Dendritic cell treated with granulocyte-macrophage colony-stimulating factor and Interleukin-4, amounts not matched to agents 40 ng/mL and 50 ng/mL, for 4 days (primary cell): ENCODE measurements at regions not wholly inside any gene's neighbourhood (a gene's known extent, or its start where the extent isn't known, plus 50 kb on each side); places are given as distances from the start of the nearest gene placed in this dataset.

Experiments used
- H3K27ac Mint-ChIP-seq: one replicate; pipeline ENCODE4 v1.8.0; 2022; ENCODE audit warnings: mild to moderate bottlenecking, mixed read lengths
- H3K27me3 Mint-ChIP-seq: one replicate; pipeline ENCODE4 v1.8.0; 2022; ENCODE audit warnings: mild to moderate bottlenecking, mixed read lengths
- H3K36me3 Mint-ChIP-seq: one replicate; pipeline ENCODE4 v1.8.0; 2022; ENCODE audit warnings: low read depth, mixed read lengths
- H3K4me1 Mint-ChIP-seq: one replicate; pipeline ENCODE4 v1.8.0; 2022; ENCODE audit warnings: low read depth, mixed read lengths
- H3K4me3 Mint-ChIP-seq: one replicate; pipeline ENCODE4 v1.8.0; 2022; ENCODE audit warnings: mild to moderate bottlenecking, moderate library complexity, mixed read lengths
- H3K9me3 Mint-ChIP-seq: one replicate; pipeline ENCODE4 v1.8.0; 2022; ENCODE audit warnings: mixed read lengths
- intact Hi-C: fragments of 100-400 bp; cut with micrococcal nuclease; formaldehyde crosslinking; loops from one replicate; pipeline ENCODE4 v1.15.0; 2022

DNA sequence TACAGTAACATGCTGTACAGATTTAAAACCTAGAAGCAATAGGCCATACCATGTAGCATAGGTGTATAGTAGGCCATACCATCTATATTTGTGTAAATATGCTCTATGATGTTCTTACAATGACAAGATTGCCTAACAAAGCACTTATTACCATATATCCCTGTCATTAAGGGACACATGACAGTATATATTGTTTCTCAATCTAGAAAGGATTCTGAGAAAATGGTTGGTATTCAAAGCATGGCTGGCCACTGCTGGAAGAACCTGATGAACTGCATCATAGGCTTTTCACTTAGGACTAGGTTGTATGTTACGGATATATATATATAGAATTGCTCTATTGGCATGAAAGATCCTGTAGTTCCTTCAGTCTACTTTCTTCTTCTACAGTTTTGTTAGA lies 125.2 kb upstream of the SLC38A2 start:
- Mint-ChIP-seq H3K4me3 (no peak overlapping the region), H3K36me3 (no peaks in the 10 kb centered on the region), H3K4me1 (no peaks in the 10 kb centered on the region), H3K9me3 (peaks cover 20% of the 10 kb centered on the region), H3K27me3 (no peaks in the 10 kb centered on the region), H3K27ac (no peak overlapping the region)
- intact Hi-C loops = no loop called here

DNA sequence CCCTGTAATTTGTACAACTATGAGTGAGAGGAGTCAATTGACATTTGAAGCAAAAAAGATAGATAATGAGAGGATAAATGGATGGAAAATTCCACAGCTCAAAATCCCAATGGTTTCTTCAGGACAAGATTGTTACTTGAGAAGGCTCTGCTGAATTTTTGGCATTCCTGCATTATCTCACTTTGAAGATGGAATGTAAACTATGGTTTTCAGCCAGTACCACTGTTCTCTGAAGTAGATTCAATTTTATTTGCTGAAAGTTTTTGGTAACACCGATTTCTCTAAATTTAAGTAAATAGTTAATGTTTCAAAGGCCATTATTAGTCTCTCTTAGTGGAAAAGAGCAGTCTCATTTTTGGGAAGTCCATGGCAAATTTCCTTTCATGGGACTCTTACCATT lies 121.9 kb upstream of the SLC38A2 start:
- Mint-ChIP-seq H3K27ac (no peak overlapping the region), H3K9me3 (no peaks in the 10 kb centered on the region), H3K27me3 (no peaks in the 10 kb centered on the region), H3K4me3 (no peak overlapping the region), H3K36me3 (no peaks in the 10 kb centered on the region), H3K4me1 (no peaks in the 10 kb centered on the region)
- intact Hi-C loops = no loop called here

DNA sequence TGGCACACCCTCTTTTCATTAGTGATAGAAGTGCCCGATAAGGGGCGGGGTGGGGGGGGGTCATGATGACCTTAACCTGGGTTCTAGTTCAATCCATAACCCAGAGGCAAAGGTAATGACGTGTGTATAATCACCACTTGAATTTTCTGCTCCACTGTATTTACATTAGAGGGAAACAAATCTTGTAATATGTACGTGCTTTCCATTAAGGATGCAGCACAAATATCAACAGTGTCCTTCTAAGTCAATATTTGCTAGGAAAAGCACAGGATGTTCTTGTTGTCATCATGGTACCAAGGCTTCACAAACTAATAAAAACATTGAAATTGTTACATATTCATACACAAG lies 121.2 kb upstream of the SLC38A2 start:
- H3K27me3 Mint-ChIP-seq = no peaks in the 10 kb centered on the region
- H3K36me3 Mint-ChIP-seq = no peaks in the 10 kb centered on the region
- intact Hi-C loops = no loop called here
- H3K27ac Mint-ChIP-seq = no peak overlapping the region
- H3K4me1 Mint-ChIP-seq = no peaks in the 10 kb centered on the region
- H3K4me3 Mint-ChIP-seq = no peak overlapping the region
- no peaks in the 10 kb centered on the region for H3K9me3 Mint-ChIP-seq

DNA sequence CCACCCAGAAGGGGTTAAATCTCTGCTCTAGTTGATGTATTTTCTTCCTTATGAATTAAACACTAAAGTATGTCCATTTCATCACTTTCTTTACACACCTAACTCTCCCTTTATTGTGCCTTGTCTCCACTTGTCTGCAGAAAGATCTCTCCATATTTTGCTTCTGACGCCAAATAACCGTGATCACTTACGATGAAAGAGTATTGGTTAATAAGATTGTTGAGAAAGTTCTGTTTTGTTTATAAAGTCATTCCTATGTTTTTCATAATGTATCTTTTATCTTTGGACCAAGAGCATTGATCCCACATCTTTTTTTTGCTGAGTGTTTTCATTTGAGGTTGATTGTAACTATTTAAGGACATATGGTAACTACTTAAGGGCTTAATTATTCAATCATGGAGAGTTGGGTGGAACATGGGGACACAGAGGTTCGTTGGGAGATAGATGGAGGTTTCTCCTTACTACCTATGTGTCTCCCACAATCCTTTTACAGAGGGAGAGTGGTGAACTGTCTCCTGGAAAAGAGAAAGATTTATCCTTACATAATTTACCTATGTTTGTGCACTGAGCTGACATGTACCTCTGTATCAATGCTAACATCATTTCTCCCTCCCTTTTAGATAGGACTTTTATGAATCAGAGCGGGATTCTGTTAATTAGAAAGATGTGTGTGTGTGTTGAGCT lies 120.7 kb upstream of the SLC38A2 start:
- no peak overlapping the region for H3K27ac Mint-ChIP-seq
- H3K9me3 Mint-ChIP-seq = no peaks in the 10 kb centered on the region
- H3K4me1 Mint-ChIP-seq = no peaks in the 10 kb centered on the region
- intact Hi-C loops = no loop called here
- no peaks in the 10 kb centered on the region for H3K36me3 Mint-ChIP-seq
- no peak overlapping the region for H3K4me3 Mint-ChIP-seq
- no peaks in the 10 kb centered on the region for H3K27me3 Mint-ChIP-seq

DNA sequence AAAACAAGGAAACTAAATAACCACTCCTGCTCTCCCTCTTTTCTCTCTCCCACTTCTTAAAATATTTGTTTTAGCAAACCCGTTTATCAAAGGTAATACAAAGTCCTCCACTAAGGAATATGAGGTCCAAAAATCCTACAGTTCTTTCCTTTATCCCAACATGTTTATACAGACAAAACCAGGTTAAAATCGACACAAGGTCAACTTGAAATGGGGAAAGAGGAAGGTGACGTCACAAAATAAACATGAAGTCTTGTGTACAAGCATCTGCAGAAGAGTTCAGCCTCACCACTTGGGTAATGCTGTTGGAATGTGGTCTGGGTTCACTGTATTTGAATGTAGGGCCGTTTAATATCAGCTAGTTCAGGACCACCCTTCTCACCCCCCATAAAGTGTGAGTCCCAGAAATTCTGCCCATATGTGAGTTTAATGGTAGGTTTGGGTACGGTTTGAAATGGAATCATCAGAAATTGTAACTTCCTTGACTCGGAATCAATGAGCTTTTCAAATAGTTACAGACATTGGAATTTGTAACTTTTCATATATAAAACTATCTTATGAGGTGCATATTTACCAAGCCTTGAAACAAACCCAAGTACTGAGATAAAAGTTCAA lies 120.0 kb upstream of the SLC38A2 start:
- intact Hi-C loops = no loop called here
- no peaks in the 10 kb centered on the region for H3K36me3 Mint-ChIP-seq
- no peaks in the 10 kb centered on the region for H3K4me1 Mint-ChIP-seq
- H3K9me3 Mint-ChIP-seq = no peaks in the 10 kb centered on the region
- H3K4me3 Mint-ChIP-seq = no peak overlapping the region
- H3K27me3 Mint-ChIP-seq = no peaks in the 10 kb centered on the region
- no peak overlapping the region for H3K27ac Mint-ChIP-seq

DNA sequence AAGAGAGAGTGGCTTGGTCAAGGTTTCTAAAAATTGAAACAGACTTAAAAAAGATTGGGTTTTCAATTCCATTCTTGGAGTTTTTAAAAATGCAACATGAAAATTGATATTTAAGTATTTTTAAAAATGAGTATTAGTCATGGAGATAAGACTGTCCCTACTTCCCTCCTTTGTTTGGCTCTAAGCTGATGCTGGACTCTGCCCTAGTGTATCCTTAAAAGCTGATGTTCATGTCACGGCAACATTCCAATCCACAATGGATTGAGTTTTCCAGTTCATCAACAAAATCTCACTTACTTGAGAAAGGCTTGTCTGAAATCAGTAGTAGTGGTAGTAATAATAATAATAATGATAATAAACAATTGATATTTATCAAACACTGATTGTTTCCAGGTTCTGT lies 119.0 kb upstream of the SLC38A2 start:
- intact Hi-C loops = no loop called here
- Mint-ChIP-seq H3K27me3 (no peaks in the 10 kb centered on the region), H3K4me3 (no peak overlapping the region), H3K4me1 (no peaks in the 10 kb centered on the region), H3K27ac (no peak overlapping the region), H3K9me3 (no peaks in the 10 kb centered on the region), H3K36me3 (no peaks in the 10 kb centered on the region)

DNA sequence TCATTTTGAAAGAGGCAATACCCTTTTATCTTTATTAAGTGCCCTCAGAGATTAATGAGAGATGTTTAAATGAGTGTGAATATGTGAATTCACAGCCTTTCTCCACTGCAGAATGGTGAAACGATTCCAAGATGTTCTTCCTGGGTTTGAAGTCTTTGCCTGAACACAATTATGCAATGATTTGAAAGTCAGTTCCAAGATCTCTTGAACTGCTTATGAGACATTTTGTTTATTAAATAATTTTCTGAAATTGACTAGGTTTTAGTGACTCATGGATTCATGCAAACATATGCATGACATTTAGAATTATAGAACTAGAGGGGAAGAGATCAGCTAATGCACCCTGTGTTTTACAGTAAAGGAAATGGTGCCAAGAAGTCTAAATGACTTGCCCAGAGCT lies 118.1 kb upstream of the SLC38A2 start:
- H3K4me3 Mint-ChIP-seq = no peak overlapping the region
- intact Hi-C loops = no loop called here

DNA sequence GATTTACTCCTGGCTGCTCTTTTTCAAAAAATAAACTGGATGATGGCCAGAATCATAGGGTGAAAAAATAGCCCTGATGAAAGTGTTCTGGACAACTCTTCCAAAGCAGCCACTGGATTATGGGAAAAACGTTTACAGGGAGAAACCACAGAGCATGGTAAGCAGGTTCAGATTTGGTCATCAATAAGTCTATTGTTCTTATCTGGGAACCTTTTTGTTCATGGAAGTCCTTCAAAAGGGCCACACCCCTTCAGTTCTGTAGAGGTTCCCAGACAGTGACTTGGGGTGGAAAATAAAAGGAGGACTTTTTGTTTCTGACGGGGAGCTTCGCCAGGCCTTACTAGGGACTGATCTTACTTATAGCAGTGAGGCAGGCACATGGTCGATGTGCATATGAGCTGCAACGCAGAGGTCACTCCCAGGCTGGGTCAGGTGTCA lies 117.4 kb upstream of the SLC38A2 start:
- no peaks in the 10 kb centered on the region for H3K27me3 Mint-ChIP-seq
- H3K27ac Mint-ChIP-seq = no peak overlapping the region
- no peaks in the 10 kb centered on the region for H3K9me3 Mint-ChIP-seq
- no peak overlapping the region for H3K4me3 Mint-ChIP-seq
- peaks cover 4% of the 10 kb centered on the region for H3K4me1 Mint-ChIP-seq
- intact Hi-C loops = loop anchor here (5.0 kb wide), 1 partner anchor 118 kb away; the partner anchor contains the start of gene SLC38A2
- no peaks in the 10 kb centered on the region for H3K36me3 Mint-ChIP-seq

More for the DNA sequence above, 118.1 kb upstream of the SLC38A2 start:
- H3K27me3 Mint-ChIP-seq = no peaks in the 10 kb centered on the region
- no peaks in the 10 kb centered on the region for H3K36me3 Mint-ChIP-seq
- H3K27ac Mint-ChIP-seq = no peak overlapping the region
- no peaks in the 10 kb centered on the region for H3K9me3 Mint-ChIP-seq
- no peaks in the 10 kb centered on the region for H3K4me1 Mint-ChIP-seq

DNA sequence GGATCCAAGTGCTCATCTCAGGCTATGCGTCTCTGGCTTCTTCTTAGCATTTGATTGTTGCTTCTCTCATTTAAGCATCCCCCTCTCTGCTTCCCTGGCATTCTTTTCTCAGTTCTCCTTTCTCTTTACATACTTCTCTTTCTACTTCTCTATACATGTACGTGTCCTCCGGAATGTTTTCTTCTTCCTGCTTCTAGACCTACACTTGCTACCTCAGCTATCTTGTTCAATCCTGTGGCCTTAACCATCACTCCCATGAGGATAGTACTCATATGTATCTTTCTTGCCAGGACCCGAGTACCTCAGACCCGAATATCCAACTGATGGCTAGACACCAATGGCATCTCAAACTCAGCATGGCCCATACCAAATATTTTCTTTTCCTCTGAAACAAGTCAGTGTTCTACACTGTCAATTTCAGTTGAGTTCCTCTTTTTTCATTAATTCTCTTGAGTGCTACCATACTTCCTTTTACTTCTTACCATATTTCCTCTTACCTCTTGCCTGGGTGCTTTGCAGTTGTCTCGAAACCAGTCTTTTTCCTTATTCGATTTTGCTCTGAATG lies 115.1 kb upstream of the SLC38A2 start:
- no peak overlapping the region for H3K27ac Mint-ChIP-seq
- no peaks in the 10 kb centered on the region for H3K27me3 Mint-ChIP-seq
- intact Hi-C loops = loop anchor here (2.0 to 5.0 kb wide), 2 partner anchors 15 to 115 kb away; partner anchors contain the start of gene SLC38A2
- no peak overlapping the region for H3K4me3 Mint-ChIP-seq
- H3K4me1 Mint-ChIP-seq = peaks cover 5% of the 10 kb centered on the region
- H3K9me3 Mint-ChIP-seq = no peaks in the 10 kb centered on the region
- no peaks in the 10 kb centered on the region for H3K36me3 Mint-ChIP-seq

DNA sequence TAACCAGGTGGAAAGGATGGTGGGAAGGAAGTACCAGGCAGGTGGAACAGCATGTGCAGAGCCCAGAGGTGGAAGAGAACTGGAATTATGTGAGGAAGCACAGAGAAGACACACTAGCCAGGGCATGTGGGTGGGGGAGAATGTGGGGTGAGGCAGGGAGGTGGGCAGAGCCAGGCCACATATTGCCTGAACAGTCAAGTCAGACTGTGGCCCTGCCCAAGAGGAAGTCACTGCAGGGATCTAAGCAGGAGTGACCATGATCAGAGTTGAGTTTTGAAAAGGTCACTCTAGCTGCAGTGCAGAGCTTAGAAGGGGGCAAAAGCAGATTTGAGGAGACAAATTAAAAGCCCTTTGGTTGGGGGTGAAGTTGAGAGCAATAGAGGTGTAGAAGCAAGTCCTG lies 114.0 kb upstream of the SLC38A2 start:
- Mint-ChIP-seq H3K9me3 (no peaks in the 10 kb centered on the region), H3K27me3 (no peaks in the 10 kb centered on the region)

DNA sequence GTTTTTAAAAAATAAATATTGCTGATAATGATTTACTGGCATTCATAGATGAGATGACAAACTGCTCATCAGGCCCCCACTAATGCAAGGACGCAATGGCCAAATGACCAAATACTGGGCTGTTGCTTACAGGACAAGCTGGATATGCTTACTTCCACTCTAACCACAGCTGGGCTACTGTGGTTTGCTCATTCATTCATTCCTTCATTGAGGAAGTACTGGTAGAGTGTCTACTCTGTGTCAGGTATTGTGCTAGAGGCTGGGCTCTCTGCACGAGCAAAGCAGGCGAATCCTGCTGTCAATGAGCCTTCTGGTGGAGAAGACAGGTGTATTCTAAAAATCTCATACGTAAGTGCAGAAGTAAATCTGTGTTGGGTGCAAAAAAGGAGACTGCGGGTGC lies 113.3 kb upstream of the SLC38A2 start:
- peaks cover 18% of the 10 kb centered on the region for H3K4me1 Mint-ChIP-seq
- no peak overlapping the region for H3K27ac Mint-ChIP-seq
- no peaks in the 10 kb centered on the region for H3K27me3 Mint-ChIP-seq
- intact Hi-C loops = loop anchor here (2.0 to 5.0 kb wide), 2 partner anchors 13 to 114 kb away; partner anchors contain the start of gene SLC38A2
- H3K4me3 Mint-ChIP-seq = no peak overlapping the region
- H3K36me3 Mint-ChIP-seq = no peaks in the 10 kb centered on the region
- H3K9me3 Mint-ChIP-seq = no peaks in the 10 kb centered on the region

More for the DNA sequence above, 114.0 kb upstream of the SLC38A2 start:
- intact Hi-C loops = loop anchor here (2.0 to 5.0 kb wide), 2 partner anchors 14 to 114 kb away; partner anchors contain the start of gene SLC38A2
- Mint-ChIP-seq H3K36me3 (no peaks in the 10 kb centered on the region), H3K4me3 (no peak overlapping the region), H3K4me1 (peaks cover 14% of the 10 kb centered on the region), H3K27ac (no peak overlapping the region)

DNA sequence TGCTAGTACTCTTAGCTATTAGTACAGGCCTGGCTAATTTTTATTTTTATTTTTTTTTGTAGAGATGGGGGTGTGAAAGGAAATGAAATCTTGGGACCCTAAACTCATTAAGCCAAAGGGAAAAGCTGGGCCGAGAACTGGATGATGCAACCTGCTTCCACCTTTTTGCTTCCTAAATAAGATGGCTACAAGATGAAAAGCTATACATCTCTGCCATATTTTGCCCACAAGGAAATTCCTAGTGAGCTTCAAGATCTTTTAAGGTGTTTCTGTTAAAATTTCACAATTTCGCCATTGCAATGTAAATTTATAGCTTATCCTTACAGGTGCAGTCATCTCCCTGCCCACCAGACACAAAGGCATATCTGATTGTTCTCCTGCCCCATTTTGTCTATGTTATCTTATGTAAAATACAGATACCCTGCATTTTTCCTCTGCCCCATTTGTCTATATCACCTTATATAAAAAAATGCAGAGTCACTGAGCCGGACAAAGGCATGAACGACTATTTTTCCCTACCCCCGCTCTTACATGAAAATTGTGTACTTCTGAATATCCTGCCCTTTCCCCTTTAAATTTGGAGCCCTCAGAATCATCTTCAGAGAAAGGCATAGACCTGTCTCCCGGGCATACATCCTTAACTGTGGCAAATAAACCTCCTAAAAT lies 112.0 kb upstream of the SLC38A2 start:
- H3K27ac Mint-ChIP-seq = no peak overlapping the region
- no peaks in the 10 kb centered on the region for H3K9me3 Mint-ChIP-seq

DNA sequence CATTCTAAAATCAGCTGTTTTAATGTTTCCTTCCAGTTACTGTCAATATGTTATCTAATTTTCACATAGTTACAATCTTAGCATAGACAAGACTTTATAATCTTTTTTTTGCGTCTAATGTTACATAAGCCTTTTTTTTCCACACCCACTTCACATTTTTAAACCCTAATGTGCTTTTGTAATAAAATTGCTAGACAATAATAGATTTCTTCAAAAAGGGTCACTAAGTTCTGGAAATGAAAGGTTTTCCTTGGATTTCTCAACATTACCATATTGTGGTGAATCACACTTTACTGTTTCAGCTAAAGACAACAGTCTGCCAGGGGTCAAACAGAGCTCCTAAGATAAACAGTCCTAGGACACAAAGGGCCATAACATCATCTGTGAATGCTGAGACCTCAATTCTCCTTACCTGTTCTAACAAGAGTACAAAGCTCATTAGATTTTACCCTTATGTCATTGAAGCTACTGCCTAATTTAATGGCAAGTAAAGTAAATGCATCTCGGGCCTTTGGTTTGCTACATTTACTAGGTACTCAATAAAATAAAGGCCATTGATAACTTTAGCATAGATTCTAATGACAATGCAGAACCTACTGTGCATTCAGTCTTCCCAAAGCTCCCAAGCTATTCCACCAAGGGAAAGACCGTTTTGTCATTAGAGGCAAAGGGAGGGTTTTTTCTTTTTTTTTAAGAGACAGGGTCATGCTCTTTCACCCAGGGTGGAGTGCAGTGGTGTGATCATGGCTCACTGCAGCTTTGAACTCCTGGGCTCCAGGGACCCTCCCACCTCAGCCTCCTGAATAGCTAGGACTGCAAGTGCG lies 111.2 kb upstream of the SLC38A2 start:
- H3K27ac Mint-ChIP-seq = no peak overlapping the region
- H3K4me3 Mint-ChIP-seq = no peak overlapping the region
- intact Hi-C loops = no loop called here
- H3K36me3 Mint-ChIP-seq = no peaks in the 10 kb centered on the region
- no peaks in the 10 kb centered on the region for H3K9me3 Mint-ChIP-seq
- peaks cover 28% of the 10 kb centered on the region for H3K4me1 Mint-ChIP-seq
- no peaks in the 10 kb centered on the region for H3K27me3 Mint-ChIP-seq

More for the DNA sequence above, 112.0 kb upstream of the SLC38A2 start:
- intact Hi-C loops = loop anchor here (5.0 kb wide), 1 partner anchor 112 kb away; the partner anchor contains the start of gene SLC38A2
- Mint-ChIP-seq H3K4me3 (no peak overlapping the region), H3K36me3 (no peaks in the 10 kb centered on the region), H3K27me3 (no peaks in the 10 kb centered on the region), H3K4me1 (peaks cover 20% of the 10 kb centered on the region)
